MM.1S (cell line): ENCODE measurements at regions not wholly inside any gene's neighbourhood (a gene's known extent, or its start where the extent isn't known, plus 50 kb on each side); places are given as distances from the start of the nearest gene placed in this dataset.

Source experiments
- DNase-seq: peaks from one replicate; pipeline ENCODE4 v3.0.0-alpha.2; 2015
- H2AFZ ChIP-seq: fragments of 300-600 bp; sonication (generic); 2 replicates; pipeline ENCODE4 v1.6.0; 2016; ENCODE audit warnings: antibody characterized with exemption, low read length
- H3F3A ChIP-seq: fragments of 300-600 bp; sonication (generic); 2 replicates; pipeline ENCODE4 v1.6.1; 2016; ENCODE audit warnings: mild to moderate bottlenecking, antibody characterized with exemption, low read length, moderate library complexity, mixed read lengths; ENCODE audit not compliant: insufficient read depth
- H3K27ac ChIP-seq: fragments of 300-600 bp; sonication (generic); 2 replicates; pipeline ENCODE4 v1.5.1; 2016; ENCODE audit warnings: mild to moderate bottlenecking, low read length
- H3K27me3 ChIP-seq: fragments of 300-600 bp; sonication (generic); replicated peaks from 2 replicates; pipeline ENCODE4 v1.6.0; 2016; ENCODE audit warnings: low read length; ENCODE audit not compliant: insufficient read depth
- H3K36me3 ChIP-seq: fragments of 300-600 bp; sonication (generic); replicated peaks from 2 replicates; pipeline ENCODE4 v1.6.1; 2016; ENCODE audit warnings: mild to moderate bottlenecking, low read length, mixed read lengths; ENCODE audit not compliant: insufficient read depth
- H3K4me1 ChIP-seq: fragments of 300-600 bp; sonication (generic); 2 replicates; pipeline ENCODE4 v1.6.1; 2016; ENCODE audit warnings: low read length, mixed read lengths
- H3K4me2 ChIP-seq: fragments of 300-600 bp; sonication (generic); 2 replicates; pipeline ENCODE4 v1.6.0; 2016; ENCODE audit warnings: low read depth, low read length
- H3K4me3 ChIP-seq: fragments of 300-600 bp; sonication (generic); 2 replicates; pipeline ENCODE4 v1.5.1; 2016; ENCODE audit warnings: low read length, mixed read lengths
- H3K79me2 ChIP-seq: fragments of 300-600 bp; sonication (generic); 2 replicates; pipeline ENCODE4 v1.6.1; 2016; ENCODE audit warnings: mixed run types, low read length, mixed read lengths
- H3K9ac ChIP-seq: fragments of 300-600 bp; sonication (generic); 2 replicates; pipeline ENCODE4 v1.6.1; 2016; ENCODE audit warnings: low read length, mixed read lengths
- H3K9me2 ChIP-seq: fragments of 300-600 bp; sonication (generic); replicated peaks from 2 replicates; pipeline ENCODE4 v1.6.1; 2016; ENCODE audit warnings: mild to moderate bottlenecking, low read length, mixed read lengths; ENCODE audit not compliant: insufficient read depth
- H3K9me3 ChIP-seq: fragments of 300-600 bp; sonication (generic); replicated peaks from 2 replicates; pipeline ENCODE4 v1.6.1; 2016; ENCODE audit warnings: mild to moderate bottlenecking, low read length, mixed read lengths; ENCODE audit not compliant: insufficient read depth
- H4K20me1 ChIP-seq: fragments of 300-600 bp; sonication (generic); 2 replicates; pipeline ENCODE4 v1.6.1; 2016; ENCODE audit warnings: mild to moderate bottlenecking, low read length, moderate library complexity, mixed read lengths; ENCODE audit not compliant: insufficient read depth
- EZH2 ChIP-seq: fragments of 300-600 bp; sonication (generic); optimal IDR thresholded peaks from 2 replicates; pipeline ENCODE3; 2017; ENCODE audit warnings: low read depth, mild to moderate bottlenecking, antibody characterized with exemption, low read length, mixed read lengths
- EZH2phosphoT487 ChIP-seq: fragments of 300-600 bp; sonication (generic); IDR thresholded peaks from 2 replicates; pipeline ENCODE4 v1.6.1; 2018; ENCODE audit warnings: antibody characterized with exemption, low read length
- TF ChIP-seq, protein P1 (sequence below): fragments of 300-600 bp; sonication (generic); IDR thresholded peaks from 2 replicates; pipeline ENCODE4 v1.5.1; 2016; ENCODE audit warnings: antibody characterized with exemption, low read length, mixed read lengths

GRCh38 chr14:104473244-104473565, 106.4 kb upstream of the C14orf180 start:
- TF ChIP-seq EZH2 (no peak), EZH2phosphoT487 (no peak)
- TF ChIP-seq, protein P1, sequence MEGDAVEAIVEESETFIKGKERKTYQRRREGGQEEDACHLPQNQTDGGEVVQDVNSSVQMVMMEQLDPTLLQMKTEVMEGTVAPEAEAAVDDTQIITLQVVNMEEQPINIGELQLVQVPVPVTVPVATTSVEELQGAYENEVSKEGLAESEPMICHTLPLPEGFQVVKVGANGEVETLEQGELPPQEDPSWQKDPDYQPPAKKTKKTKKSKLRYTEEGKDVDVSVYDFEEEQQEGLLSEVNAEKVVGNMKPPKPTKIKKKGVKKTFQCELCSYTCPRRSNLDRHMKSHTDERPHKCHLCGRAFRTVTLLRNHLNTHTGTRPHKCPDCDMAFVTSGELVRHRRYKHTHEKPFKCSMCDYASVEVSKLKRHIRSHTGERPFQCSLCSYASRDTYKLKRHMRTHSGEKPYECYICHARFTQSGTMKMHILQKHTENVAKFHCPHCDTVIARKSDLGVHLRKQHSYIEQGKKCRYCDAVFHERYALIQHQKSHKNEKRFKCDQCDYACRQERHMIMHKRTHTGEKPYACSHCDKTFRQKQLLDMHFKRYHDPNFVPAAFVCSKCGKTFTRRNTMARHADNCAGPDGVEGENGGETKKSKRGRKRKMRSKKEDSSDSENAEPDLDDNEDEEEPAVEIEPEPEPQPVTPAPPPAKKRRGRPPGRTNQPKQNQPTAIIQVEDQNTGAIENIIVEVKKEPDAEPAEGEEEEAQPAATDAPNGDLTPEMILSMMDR: no peak
- no peak overlapping the region for H2AFZ ChIP-seq
- no peak overlapping the region for H3K4me2 ChIP-seq
- no peak overlapping the region for H3K27ac ChIP-seq
- no peak for DNase-seq
- H3K27me3 ChIP-seq: peaks cover 34% of the 10 kb centered on the region
- H3K9me3 ChIP-seq: no peaks in the 10 kb centered on the region
- H3K79me2 ChIP-seq: no peaks in the 10 kb centered on the region
- no peaks in the 10 kb centered on the region for H3K36me3 ChIP-seq
- H3K9me2 ChIP-seq: no peaks in the 10 kb centered on the region
- H4K20me1 ChIP-seq: no peaks in the 10 kb centered on the region
- no peak overlapping the region for H3K4me3 ChIP-seq
- no peaks in the 10 kb centered on the region for H3F3A ChIP-seq
- no peak overlapping the region for H3K9ac ChIP-seq
- no peaks in the 10 kb centered on the region for H3K4me1 ChIP-seq

DNA sequence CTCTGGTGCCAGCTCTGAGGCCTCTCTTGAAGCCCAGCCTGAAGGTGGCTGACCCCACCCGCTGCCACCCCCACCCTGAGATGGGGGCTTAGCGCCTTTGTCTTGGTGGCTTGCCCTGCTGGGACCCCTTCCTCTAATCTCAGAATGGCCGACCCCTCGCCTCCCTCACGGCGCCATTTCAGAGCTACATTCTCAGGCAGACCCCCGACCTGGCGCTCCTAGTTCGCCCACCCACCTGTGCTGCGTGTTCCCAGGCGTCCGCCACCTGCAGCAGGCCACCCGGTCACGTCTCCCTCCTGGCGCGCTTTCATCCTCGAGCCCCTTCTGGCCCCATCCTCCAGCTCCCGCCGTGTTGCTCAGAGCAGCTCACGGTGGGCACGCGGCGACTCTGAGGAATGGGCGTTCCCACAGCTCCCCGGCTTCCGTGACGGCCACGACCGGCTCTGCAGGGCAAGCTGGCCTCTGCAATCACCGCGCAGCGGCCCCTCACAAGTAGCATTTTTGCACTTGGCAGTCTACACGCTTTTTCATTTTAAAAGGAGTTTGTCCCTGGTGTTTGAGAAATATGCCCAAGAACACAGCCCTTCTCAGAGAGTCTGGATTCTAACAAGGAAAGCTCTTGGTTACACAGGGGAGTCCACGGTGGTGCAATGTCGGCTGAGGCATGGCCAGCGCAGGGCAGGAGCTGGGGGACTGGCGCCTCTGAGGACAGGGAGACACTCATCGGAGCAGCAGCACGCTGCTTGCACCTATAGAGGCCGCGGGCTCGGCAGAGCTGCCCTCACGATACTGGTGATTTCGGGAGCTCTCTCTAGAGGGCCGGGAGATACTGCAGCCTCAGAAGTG, 105.7 kb upstream of the C14orf180 start:
- Histone ChIP-seq H2AFZ (no peak overlapping the region), H3K9me2 (no peaks in the 10 kb centered on the region), H3K9me3 (no peaks in the 10 kb centered on the region)

GRCh38 chr14:104474495-104475213, 104.9 kb upstream of the C14orf180 start:
- Histone ChIP-seq H3K79me2 (no peaks in the 10 kb centered on the region), H3K4me1 (no peaks in the 10 kb centered on the region), H3F3A (no peaks in the 10 kb centered on the region), H3K4me2 (no peak overlapping the region), H3K27ac (no peak overlapping the region), H3K9me2 (no peaks in the 10 kb centered on the region), H3K4me3 (no peak overlapping the region), H3K36me3 (no peaks in the 10 kb centered on the region), H3K27me3 (peaks cover 32% of the 10 kb centered on the region), H3K9me3 (no peaks in the 10 kb centered on the region), H4K20me1 (no peaks in the 10 kb centered on the region), H2AFZ (no peak overlapping the region), H3K9ac (no peak overlapping the region)
- TF ChIP-seq, protein P1: no peak
- no peak for TF ChIP-seq EZH2
- no peak for TF ChIP-seq EZH2phosphoT487
- DNase-seq: no peak

More for the DNA sequence above, 105.7 kb upstream of the C14orf180 start:
- Histone ChIP-seq H3F3A (no peaks in the 10 kb centered on the region), H3K27ac (no peak overlapping the region), H3K79me2 (no peaks in the 10 kb centered on the region), H3K9ac (no peak overlapping the region), H3K4me2 (no peak overlapping the region), H3K4me1 (no peaks in the 10 kb centered on the region), H3K36me3 (no peaks in the 10 kb centered on the region), H3K4me3 (no peak overlapping the region), H4K20me1 (no peaks in the 10 kb centered on the region), H3K27me3 (peaks cover 34% of the 10 kb centered on the region)
- TF ChIP-seq EZH2 (no peak), EZH2phosphoT487 (no peak)
- TF ChIP-seq, protein P1: no peak
- DNase-seq: no peak
